Fibroblast of skin of left quadriceps (primary cell): ENCODE measurements at regions not wholly inside any gene's neighbourhood (a gene's known extent, or its start where the extent isn't known, plus 50 kb on each side); places are given as distances from the start of the nearest gene placed in this dataset.
A peak's percentile ranks its signal among the peaks of the same experiment; 100 is the strongest.
"Not testable (repeated sequence)": the region's sequence is repeated elsewhere in the genome, so short reads cannot be mapped to it uniquely, and the experiment has no call there.

Source experiments
- DNase-seq, 2 experiments: peaks; one replicate each; pipeline ENCODE4 v3.0.0-alpha.2; 2013; ENCODE audit warnings: low read depth in 2 of 2

- DNase-seq, result no peak
These were observed 109.1 kb upstream of the TRPC7 start for GRCh38 chr5:136474466-136474865.

DNA sequence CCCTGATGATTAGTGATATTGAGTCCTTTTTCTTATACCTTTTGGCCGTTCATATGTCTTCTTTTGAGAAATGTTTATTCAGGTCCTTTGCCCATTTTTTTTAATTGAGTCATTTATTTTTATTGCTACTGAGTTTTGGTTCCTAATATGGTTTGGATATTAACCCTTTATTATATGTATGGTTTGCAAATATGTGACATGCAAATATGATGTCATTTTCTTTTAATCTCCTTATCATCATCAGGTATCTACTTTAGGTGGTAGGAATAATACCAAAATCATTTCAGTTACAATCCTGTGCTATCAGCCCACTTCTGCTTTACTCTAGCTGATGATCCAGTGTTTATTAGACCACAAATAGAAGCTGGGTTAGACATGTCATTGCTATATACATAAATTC, 102.3 kb upstream of the TRPC7 start:
- no peak for DNase-seq

GRCh38 chr5:136466041-136466415, 100.7 kb upstream of the TRPC7 start:
- no peak for DNase-seq

GRCh38 chr5:136458481-136458880, 93.1 kb upstream of the TRPC7 start:
- DNase-seq, result no peak

DNA sequence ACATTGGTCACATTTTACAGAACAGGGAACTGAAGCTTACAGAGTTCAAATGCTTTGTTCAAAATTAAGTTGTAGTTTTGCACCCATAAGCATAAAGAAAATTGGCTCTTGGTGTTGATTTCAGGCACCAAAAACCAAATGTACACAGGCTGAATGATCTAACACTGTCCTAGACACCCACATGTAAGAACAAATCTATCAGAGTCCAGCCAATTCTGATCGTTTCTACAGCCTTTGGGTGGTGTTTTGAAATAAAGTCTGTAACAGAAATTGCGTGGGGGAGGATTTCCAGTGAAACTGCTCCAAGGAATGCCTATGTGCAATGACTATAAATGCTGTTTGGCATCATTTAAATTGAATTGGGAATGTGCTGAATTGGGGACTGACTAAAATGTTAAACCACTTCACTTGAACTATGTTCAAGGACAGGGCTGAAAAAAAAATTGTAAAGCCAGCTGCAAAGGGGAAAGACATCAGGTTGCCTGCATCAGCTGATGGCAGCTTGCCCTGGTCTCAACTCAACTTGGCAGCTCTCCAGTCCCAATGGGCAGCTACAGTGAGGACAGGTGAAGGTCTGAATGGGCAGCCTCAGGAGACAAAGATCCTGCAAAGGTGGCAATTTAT, 92.2 kb upstream of the TRPC7 start:
- no peak for DNase-seq

GRCh38 chr5:136455409-136455808, 90.1 kb upstream of the TRPC7 start:
- no peak for DNase-seq

GRCh38 chr5:136453986-136454758, 88.8 kb upstream of the TRPC7 start:
- no peak for DNase-seq

- no peak for DNase-seq
These were observed 87.9 kb upstream of the TRPC7 start for GRCh38 chr5:136453199-136453598.

DNA sequence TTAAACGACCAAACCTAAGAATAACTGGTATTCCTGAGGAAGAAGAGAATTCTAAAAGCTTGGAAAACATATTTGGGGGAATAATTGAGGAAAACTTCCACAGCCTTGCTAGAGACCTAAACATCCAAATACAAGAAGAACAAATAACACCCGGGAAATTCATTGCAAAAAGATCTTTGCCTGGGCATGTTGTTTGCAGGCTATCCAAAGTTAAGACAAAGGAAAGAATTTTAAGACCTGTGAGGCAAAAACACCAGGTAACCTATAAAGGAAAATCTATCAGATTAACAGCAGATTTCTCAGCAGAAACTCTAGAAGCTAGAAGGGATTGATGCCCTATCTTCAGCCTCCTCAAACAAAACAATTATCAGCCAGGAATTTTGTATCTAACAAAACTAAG, 82.2 kb upstream of the TRPC7 start:
- DNase-seq, result not testable (repeated sequence)

DNA sequence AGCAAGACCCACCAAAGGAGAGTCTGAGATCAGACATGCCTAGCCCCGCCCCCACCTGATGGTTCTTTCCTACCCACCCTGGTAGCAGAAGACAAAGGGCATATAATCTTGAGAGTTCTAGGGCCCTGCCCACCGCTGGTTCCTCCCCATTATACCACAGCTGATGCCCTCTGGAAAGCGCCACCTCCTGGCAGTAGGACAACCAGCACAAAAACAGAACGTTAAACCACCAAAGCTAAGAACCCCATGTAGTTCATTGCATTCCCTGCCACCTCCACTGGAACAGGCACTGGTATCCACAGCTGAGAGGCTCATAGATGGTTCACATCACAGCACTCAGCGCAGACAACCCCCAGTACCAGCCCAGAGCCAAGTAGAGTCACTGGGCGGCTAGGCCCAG, 81.2 kb upstream of the TRPC7 start:
- DNase-seq, result no peak

GRCh38 chr5:136444099-136444498, 78.8 kb upstream of the TRPC7 start:
- not testable (repeated sequence) for DNase-seq

GRCh38 chr5:136439367-136439766, 74.0 kb upstream of the TRPC7 start:
- no peak for DNase-seq

- no peak for DNase-seq
These were observed 70.7 kb upstream of the TRPC7 start for GRCh38 chr5:136435946-136436543.

DNA sequence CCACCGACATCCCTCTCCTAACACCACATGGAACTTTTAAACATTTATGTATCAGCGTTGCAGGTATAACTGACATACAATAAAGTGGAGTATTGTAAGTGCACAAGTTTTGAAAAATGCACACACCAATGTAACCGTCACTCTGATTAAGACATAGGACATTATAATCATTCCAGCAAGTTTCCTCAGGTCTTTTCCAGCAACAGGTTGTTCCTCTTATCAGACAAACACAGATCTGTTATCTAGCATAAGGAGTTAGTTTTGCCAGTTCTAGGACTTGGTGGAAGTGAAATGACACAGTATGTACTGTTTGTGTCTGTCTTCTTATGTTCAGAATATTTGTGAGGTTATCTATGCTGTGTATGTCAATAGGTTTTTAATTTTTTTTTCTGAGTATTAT, 69.5 kb upstream of the TRPC7 start:
- no peak for DNase-seq

GRCh38 chr5:136432705-136433104, 67.4 kb upstream of the TRPC7 start:
- DNase-seq, result no peak

DNA sequence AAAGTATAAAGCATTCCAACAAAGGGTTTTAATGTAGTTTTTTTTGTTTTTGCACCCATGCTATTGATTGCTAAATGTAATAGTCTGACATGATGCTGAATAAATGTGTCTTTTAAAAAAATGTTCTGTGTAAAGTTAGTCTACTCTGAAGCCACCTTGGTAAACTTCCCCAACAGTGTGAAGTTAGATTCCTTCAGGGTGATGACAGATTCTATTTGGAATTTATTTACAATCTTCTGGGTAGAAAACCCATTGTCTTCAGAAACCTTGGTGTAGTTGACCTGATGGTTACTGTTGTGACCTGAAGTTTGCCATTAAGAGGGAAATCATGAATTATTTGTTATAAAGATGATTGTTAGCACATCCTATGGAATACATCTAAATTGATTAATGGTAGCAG, 64.7 kb upstream of the TRPC7 start:
- no peak for DNase-seq

GRCh38 chr5:136427426-136427825, 62.1 kb upstream of the TRPC7 start:
- no peak for DNase-seq

DNA sequence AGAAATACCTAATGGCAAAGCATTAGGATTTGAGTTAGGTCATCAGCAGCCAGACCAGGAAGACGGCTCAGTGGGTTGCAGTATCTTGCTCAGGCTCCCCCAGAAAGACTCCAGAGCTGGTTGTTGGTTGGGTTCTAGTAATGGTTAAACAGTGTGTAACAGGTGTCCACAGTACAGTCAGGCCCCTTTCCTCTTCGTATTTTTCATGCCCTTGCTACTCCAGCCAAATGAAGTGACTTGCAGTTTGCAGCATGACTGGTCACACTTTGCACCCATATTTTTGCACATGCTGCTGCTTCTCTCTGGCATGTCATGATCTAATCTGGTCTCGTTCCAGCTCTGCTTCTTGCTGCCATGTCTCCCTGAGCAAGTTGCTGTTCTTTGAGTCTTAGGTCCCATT, 60.6 kb upstream of the TRPC7 start:
- DNase-seq, result no peak

DNA sequence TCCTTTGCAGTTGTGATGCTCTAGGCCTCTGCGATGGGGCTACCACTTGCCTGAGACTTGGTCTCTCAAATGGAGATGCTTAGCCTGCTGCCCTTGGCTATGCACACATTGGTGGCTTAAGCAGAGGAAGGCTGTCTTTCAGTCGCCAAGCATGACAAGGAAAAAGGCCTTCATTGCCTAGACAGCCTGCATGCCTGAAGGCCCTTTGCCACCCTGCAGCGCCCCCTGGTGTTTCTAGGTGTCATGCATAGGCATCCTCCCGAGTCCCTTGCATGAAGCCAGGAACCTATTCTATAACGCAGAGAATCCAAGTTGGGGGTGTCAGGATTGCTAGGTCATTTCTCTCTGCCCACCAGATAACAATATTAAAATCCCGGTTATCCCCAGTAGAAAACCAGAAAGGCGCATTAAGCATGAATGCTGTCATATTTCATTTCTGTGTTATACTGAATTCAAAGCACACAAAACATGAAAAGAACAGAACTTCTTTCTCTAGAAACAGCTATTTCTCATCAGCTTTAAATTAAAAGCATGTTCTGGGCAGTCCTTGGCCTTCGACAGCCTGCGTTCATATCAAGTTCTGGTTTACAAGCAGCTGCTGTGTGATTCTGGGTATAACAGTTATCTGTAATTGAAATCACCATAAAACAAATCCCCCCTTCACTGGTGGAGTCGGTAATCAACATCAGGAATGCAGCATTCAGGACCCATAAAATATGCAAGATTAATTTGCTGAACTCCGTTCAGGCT, 59.7 kb upstream of the TRPC7 start:
- peak; percentile 20 to 34 for DNase-seq

- no peak for DNase-seq
These were observed 58.7 kb upstream of the TRPC7 start for GRCh38 chr5:136423944-136424606.

DNA sequence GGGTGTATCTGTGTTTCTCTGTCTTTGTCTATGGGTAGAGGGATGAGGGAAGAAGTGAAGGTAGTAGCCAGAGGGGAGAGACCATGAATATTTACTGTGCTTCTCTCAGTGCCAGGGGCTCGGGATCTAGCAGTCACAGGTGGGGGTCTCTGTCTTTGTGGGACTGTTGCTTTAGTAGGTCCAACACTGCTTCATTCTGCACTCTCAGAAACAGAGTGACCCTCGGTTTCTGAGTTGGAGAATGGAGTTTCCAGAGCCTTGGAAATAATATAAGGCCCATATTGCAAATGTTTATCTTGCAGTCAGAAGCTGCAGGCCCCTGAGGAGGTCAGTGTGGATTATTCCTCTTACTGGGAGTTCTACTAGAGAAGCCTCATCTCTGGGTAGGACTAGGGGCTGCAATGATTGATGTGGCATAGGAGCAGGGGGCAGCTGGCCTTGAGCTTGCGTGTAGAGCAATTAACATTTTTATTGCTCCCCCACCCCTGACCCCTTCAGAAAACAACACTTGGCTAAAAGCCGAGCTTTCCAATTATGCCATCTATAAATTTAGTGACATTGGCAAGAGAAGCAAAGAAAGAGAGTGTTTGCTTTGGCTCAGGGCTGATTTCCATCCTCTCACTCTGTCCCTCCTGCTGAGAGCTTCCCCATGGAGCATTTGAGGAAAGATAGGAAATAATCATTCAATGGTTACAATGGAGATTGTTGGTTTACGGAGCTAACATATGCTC, 55.0 kb upstream of the TRPC7 start:
- no peak for DNase-seq
